Nephron progenitor cell (in vitro differentiated cells): ENCODE measurements at regions not wholly inside any gene's neighbourhood (a gene's known extent, or its start where the extent isn't known, plus 50 kb on each side); places are given as distances from the start of the nearest gene placed in this dataset.
"Not testable (repeated sequence)": the region's sequence is repeated elsewhere in the genome, so short reads cannot be mapped to it uniquely, and the experiment has no call there.

Experiments used
- DNase-seq: peaks from one replicate; pipeline ENCODE4 v3.0.0; 2021
- H3K27ac Mint-ChIP-seq: 2 replicates; pipeline ENCODE4 v1.8.0; 2021; ENCODE audit warnings: mild to moderate bottlenecking, moderate library complexity, mixed read lengths
- H3K27me3 Mint-ChIP-seq: 2 replicates; pipeline ENCODE4 v1.8.0; 2021; ENCODE audit warnings: mild to moderate bottlenecking, low read depth, mixed read lengths; ENCODE audit not compliant: poor library complexity
- H3K36me3 Mint-ChIP-seq: 2 replicates; pipeline ENCODE4 v1.8.0; 2021; ENCODE audit warnings: low read depth, mixed read lengths
- H3K4me1 Mint-ChIP-seq: 2 replicates; pipeline ENCODE4 v1.8.0; 2021; ENCODE audit warnings: mixed read lengths
- H3K4me3 Mint-ChIP-seq: 2 replicates; pipeline ENCODE4 v1.8.0; 2021; ENCODE audit warnings: mild to moderate bottlenecking, moderate library complexity, mixed read lengths
- H3K9me3 Mint-ChIP-seq: 2 replicates; pipeline ENCODE4 v1.8.0; 2021; ENCODE audit warnings: mild to moderate bottlenecking, moderate library complexity, mixed read lengths
- CTCF ChIP-seq: fragments of 200-600 bp; sonication (generic); IDR thresholded peaks from 2 replicates; pipeline ENCODE4 v1.5.0; 2021; ENCODE audit warnings: antibody characterized with exemption

DNA sequence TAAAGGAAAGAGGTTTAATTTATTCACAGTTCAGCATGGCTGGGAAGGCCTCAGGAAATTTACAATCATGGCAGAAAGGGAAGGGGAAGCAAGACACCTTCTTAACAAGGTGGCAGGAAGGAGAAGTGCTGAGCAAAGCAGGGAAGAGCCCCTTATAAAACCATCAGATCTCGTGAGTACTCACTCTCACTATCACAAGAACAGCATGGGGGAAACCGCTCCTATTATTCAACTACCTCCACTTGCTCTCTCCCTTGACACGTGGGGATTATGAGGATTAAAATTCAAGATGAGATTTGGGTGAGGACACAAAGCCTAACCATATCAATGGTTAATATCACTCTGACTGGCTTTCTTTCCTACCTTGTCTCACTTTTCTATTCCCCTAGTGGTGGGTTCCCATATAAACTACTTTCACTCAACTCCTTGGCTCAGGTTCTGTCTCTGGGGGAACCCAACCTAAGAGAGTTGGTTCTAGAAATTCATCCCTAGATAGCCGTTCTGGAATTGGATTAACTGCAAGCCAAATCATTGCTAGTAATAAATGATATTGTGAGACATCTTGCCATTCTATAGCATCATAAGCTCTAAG is 749.8 kb upstream of the GRAMD2B start:
- Mint-ChIP-seq H3K4me1 (peaks cover 25% of the 10 kb centered on the region), H3K36me3 (peaks cover 19% of the 10 kb centered on the region), H3K27me3 (no peaks in the 10 kb centered on the region), H3K27ac (no peak overlapping the region), H3K4me3 (no peak overlapping the region), H3K9me3 (peaks cover 33% of the 10 kb centered on the region)
- DNase-seq, result no peak
- TF ChIP-seq CTCF, result peak; percentile 8

DNA sequence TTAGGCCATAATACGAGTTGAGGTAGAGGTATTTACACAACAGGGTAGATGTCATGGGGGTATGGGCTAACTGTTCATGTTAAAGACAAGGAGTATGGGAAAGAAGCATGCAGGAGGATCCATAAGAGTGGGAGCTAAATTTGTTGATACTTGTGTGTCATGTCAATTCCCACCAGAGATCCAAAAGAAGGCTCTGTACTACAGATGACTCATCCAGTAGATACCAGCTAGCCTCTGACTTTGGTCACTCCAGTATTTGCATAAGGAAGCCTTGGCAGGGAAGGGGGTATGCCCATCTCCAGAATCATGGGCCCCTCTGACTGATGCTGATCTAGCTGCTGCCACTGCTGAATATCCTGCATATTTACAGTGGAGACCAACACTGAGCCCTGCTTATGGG is 743.7 kb upstream of the GRAMD2B start:
- H3K9me3 Mint-ChIP-seq, result peaks cover 11% of the 10 kb centered on the region
- peaks cover 4% of the 10 kb centered on the region for H3K27me3 Mint-ChIP-seq
- H3K36me3 Mint-ChIP-seq, result no peaks in the 10 kb centered on the region
- H3K27ac Mint-ChIP-seq, result no peak overlapping the region
- H3K4me3 Mint-ChIP-seq, result no peak overlapping the region
- no peak for DNase-seq
- H3K4me1 Mint-ChIP-seq, result peaks cover 12% of the 10 kb centered on the region
- TF ChIP-seq CTCF, result no peak

- DNase-seq, result no peak
- H3K9me3 Mint-ChIP-seq, result peaks cover 20% of the 10 kb centered on the region
- no peak overlapping the region for H3K4me3 Mint-ChIP-seq
- peaks cover 8% of the 10 kb centered on the region for H3K27me3 Mint-ChIP-seq
- peaks cover 12% of the 10 kb centered on the region for H3K4me1 Mint-ChIP-seq
- TF ChIP-seq CTCF, result no peak
- no peak overlapping the region for H3K27ac Mint-ChIP-seq
- H3K36me3 Mint-ChIP-seq, result peaks cover 16% of the 10 kb centered on the region
Measured at GRCh38 chr5:125683669-125684068, 739.5 kb upstream of the GRAMD2B start.

DNA sequence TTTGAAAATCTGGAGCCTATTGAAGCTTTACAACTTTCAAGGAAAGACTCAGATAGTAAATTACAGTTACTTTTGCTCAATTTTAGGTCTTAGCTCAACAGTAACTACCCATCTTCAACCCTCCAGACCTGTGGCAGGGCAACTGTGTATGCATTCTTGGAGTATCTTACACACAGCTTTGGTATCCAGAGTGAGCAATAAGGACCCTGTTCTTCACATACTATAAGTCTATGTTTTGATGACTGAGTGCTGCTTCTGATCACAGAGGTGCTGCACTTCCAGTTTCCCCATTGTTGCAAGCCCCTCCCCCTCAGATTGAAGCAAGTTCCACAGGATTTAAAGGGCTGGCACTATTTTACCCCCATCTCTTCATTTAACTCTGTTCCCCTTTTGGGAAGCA is 737.4 kb upstream of the GRAMD2B start:
- Mint-ChIP-seq H3K4me3 (no peak overlapping the region), H3K9me3 (peaks cover 26% of the 10 kb centered on the region), H3K4me1 (peaks cover 12% of the 10 kb centered on the region), H3K36me3 (peaks cover 20% of the 10 kb centered on the region), H3K27me3 (peaks cover 6% of the 10 kb centered on the region), H3K27ac (no peak overlapping the region)
- TF ChIP-seq CTCF, result no peak
- no peak for DNase-seq

- peaks cover 21% of the 10 kb centered on the region for H3K36me3 Mint-ChIP-seq
Measured at GRCh38 chr5:125691738-125692530, 731.3 kb upstream of the GRAMD2B start.

DNA sequence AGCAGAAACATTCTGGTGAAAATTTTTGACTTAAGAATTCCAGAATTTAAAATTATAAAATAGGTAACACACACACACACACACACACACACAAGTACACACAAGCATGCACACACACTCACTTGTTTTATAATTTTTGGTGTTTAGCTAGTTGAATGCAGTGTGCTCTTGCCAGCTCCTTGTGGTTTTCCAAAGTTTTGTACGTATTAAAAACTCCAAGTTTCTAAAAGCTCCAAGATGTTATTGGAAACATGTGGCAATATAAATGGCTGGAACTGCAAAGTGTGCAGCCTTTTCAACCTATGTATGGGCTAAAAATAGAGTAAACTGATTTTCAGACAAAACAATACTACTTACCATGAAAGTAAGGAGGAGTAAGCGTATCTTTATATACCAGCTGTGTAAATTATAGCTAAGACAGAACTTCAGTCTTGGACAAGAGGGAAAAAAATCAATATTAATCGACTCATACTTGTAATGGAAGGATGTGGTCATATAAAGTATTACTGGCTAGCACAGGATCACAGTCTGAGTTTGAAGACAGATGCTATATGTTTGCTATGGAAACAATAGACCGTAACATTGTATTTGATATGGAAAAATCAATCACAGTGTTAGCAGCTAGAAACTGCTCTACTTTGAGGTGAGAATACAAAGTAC is 727.1 kb upstream of the GRAMD2B start:
- H3K4me1 Mint-ChIP-seq, result peaks cover 32% of the 10 kb centered on the region
- H3K4me3 Mint-ChIP-seq, result no peak overlapping the region
- TF ChIP-seq CTCF, result no peak
- no peak overlapping the region for H3K27ac Mint-ChIP-seq
- H3K36me3 Mint-ChIP-seq, result peaks cover 9% of the 10 kb centered on the region
- H3K9me3 Mint-ChIP-seq, result peaks cover 16% of the 10 kb centered on the region
- H3K27me3 Mint-ChIP-seq, result no peaks in the 10 kb centered on the region
- DNase-seq, result no peak

More at GRCh38 chr5:125691738-125692530, 731.3 kb upstream of the GRAMD2B start:
- not testable (repeated sequence) for H3K27ac Mint-ChIP-seq, DNase-seq, H3K27me3 Mint-ChIP-seq, H3K4me3 Mint-ChIP-seq
- Mint-ChIP-seq H3K9me3 (peaks cover 34% of the 10 kb centered on the region), H3K4me1 (peaks cover 12% of the 10 kb centered on the region)
